Endothelial cell of umbilical vein (primary cell): ENCODE measurements at regions not wholly inside any gene's neighbourhood (a gene's known extent, or its start where the extent isn't known, plus 50 kb on each side); places are given as distances from the start of the nearest gene placed in this dataset.

Experiments
- BruUV-seq: library from RNA; stranded (reverse); fragments of 400-500 nt; replicated peaks from 2 replicates; lab custom pipeline; 2021; lab: Mats Ljungman, UMichigan
- CTCF ChIA-PET: fragments of 300-600, 350-600 bp; sonication (Branson Sonifier 250); formaldehyde crosslinking; loops from one replicate; lab custom pipeline; 2021; ENCODE audit warnings: antibody characterized with exemption, inconsistent platforms; lab: Charles Lee
- POLR2A ChIA-PET: fragments of 300-600, 350-600 bp; sonication (Branson Sonifier 250); formaldehyde crosslinking; loops from one replicate; lab custom pipeline; 2021; ENCODE audit warnings: antibody characterized with exemption, inconsistent platforms; lab: Charles Lee
- DNase-seq: peaks from one replicate; pipeline ENCODE4 v3.0.0-alpha.2; 2011; ENCODE audit warnings: low read depth, low spot score
- FAIRE-seq: peaks from 2 replicates; lab custom pipeline; 2011; peaks lifted over from hg19 to GRCh38; lab: Jason Lieb, UNC
- H2AFZ ChIP-seq: 2 replicates; pipeline ENCODE4 v1.6.0; 2012; ENCODE audit warnings: low read depth, low read length, control low read depth, inconsistent platforms
- H3K27ac ChIP-seq: 2 replicates; pipeline ENCODE4 v1.5.1; 2011; ENCODE audit warnings: low read depth, mild to moderate bottlenecking, control low read depth, low read length, moderate library complexity; ENCODE audit not compliant: insufficient read depth
- H3K27me3 ChIP-seq, 2 experiments: 2 replicates each; pipeline versions ENCODE4 v1.6.0 to v1.6.1; 2011; ENCODE audit warnings: low read length in 2 of 2, mixed read lengths in 1 of 2; ENCODE audit not compliant: control insufficient read depth in 2 of 2, insufficient read depth in 2 of 2
- H3K36me3 ChIP-seq, 2 experiments: 2 replicates in 1 of 2; 3 replicates in 1 of 2; pipeline ENCODE4 v1.5.1; 2011; ENCODE audit warnings: low read length in 2 of 2, mild to moderate bottlenecking in 1 of 2, moderate library complexity in 1 of 2; ENCODE audit not compliant: control insufficient read depth in 2 of 2, insufficient read depth in 2 of 2; ENCODE audit errors: extremely low read depth in 1 of 2
- H3K4me1 ChIP-seq: 3 replicates; pipeline ENCODE4 v1.5.1; 2011; ENCODE audit warnings: mild to moderate bottlenecking, low read length; ENCODE audit not compliant: control insufficient read depth, insufficient read depth; ENCODE audit errors: extremely low read depth
- H3K4me2 ChIP-seq: 2 replicates; pipeline ENCODE4 v1.6.1; 2011; ENCODE audit warnings: low read length, control low read depth, mixed read lengths; ENCODE audit not compliant: insufficient read depth
- H3K4me3 ChIP-seq, 3 experiments: fragments of 200-600 bp in 1 of 3; sonication (generic), shearing (Covaris generic) in 1 of 3; replicated peaks in 1 of 3; 2 replicates each; pipeline ENCODE4 v1.5.1; 2011 to 2016; ENCODE audit warnings: control low read depth in 3 of 3, low read length in 3 of 3, mild to moderate bottlenecking in 2 of 3, inconsistent platforms in 1 of 3, low read depth in 1 of 3, moderate library complexity in 1 of 3; ENCODE audit not compliant: insufficient read depth in 1 of 3
- H3K79me2 ChIP-seq: 2 replicates; pipeline ENCODE4 v1.6.0; 2012; ENCODE audit warnings: low read length, inconsistent platforms; ENCODE audit not compliant: control insufficient read depth, insufficient read depth
- H3K9ac ChIP-seq: replicated peaks from 2 replicates; pipeline ENCODE3; 2011; ENCODE audit warnings: low read length, control low read depth; ENCODE audit not compliant: insufficient read depth; ENCODE audit errors: extremely low read depth
- H3K9me1 ChIP-seq: replicated peaks from 3 replicates; pipeline ENCODE4 v1.6.0; 2011; ENCODE audit warnings: mild to moderate bottlenecking, low read length; ENCODE audit not compliant: control insufficient read depth, insufficient read depth; ENCODE audit errors: extremely low read depth
- H3K9me3 ChIP-seq: replicated peaks from 2 replicates; pipeline ENCODE4 v1.5.1; 2012; ENCODE audit warnings: low read length, inconsistent platforms; ENCODE audit not compliant: control insufficient read depth, insufficient read depth
- H4K20me1 ChIP-seq: replicated peaks from 2 replicates; pipeline ENCODE3; 2011; ENCODE audit warnings: mild to moderate bottlenecking, low read length; ENCODE audit not compliant: control insufficient read depth, insufficient read depth; ENCODE audit errors: extremely low read depth
- CTCF ChIP-seq, 2 donors: IDR thresholded peaks; 1 replicate in 1 of 2; 2 replicates in 1 of 2; pipeline ENCODE4 v1.5.1; 2011; ENCODE audit warnings: low read length in 2 of 2, mild to moderate bottlenecking in 2 of 2, moderate library complexity in 2 of 2, control low read depth in 1 of 2, inconsistent platforms in 1 of 2, low read depth in 1 of 2; ENCODE audit not compliant: insufficient read depth in 1 of 2; ENCODE audit errors: extremely low read depth in 1 of 2
- FOS ChIP-seq: IDR thresholded peaks from 2 replicates; pipeline ENCODE4 v1.6.1; 2011; ENCODE audit warnings: mild to moderate bottlenecking, low read length, moderate library complexity, borderline replicate concordance; ENCODE audit not compliant: insufficient read depth
- JUN ChIP-seq: IDR thresholded peaks from 2 replicates; pipeline ENCODE4 v1.6.1; 2011; ENCODE audit warnings: borderline replicate concordance, low read depth; ENCODE audit not compliant: insufficient read length, insufficient read depth
- MAX ChIP-seq: IDR thresholded peaks from 2 replicates; pipeline ENCODE4 v1.6.1; 2011; ENCODE audit not compliant: insufficient read depth, insufficient read length
- POLR2AphosphoS5 ChIP-seq: IDR thresholded peaks from 2 replicates; pipeline ENCODE4 v1.6.1; 2012; ENCODE audit warnings: low read depth, mild to moderate bottlenecking, control low read depth, low read length, moderate library complexity; ENCODE audit not compliant: insufficient read depth
- dilution Hi-C: fragments of 300-500 bp; cut with MboI; formaldehyde crosslinking; loops from one replicate; pipeline ENCODE4 v1.15.0; 2019; ENCODE audit warnings: low sequenced_read_pairs; ENCODE audit not compliant: extremely low pct_ligation_motif_present
- intact Hi-C: fragments of 100-400 bp; cut with micrococcal nuclease; formaldehyde crosslinking; loops from one replicate; pipeline ENCODE4 v1.10.0; 2022

- no peaks in the 10 kb centered on the region for H3K9me1 ChIP-seq
- intact Hi-C loops (no loop called here), dilution Hi-C loops (no loop called here)
- H3K27me3 ChIP-seq: peaks cover 5 to 10% of the 10 kb centered on the region in 2 experiments
- TF ChIP-seq CTCF (IDR thresholded peaks at IDR 0.05; ENCODE audit: extremely low read depth in 1 of 2, insufficient read depth in 1 of 2, low read depth in 1 of 2, low read length in 2 of 2) (no peak), POLR2AphosphoS5 (no peak), JUN (no peak), FOS (no peak), MAX (no peak)
- H3K4me1 ChIP-seq: no peaks in the 10 kb centered on the region
- DNase-seq: no peak
- no peak overlapping the region for H3K27ac ChIP-seq
- FAIRE-seq: no peak
- no peaks in the 10 kb centered on the region for H3K9me3 ChIP-seq
- POLR2A ChIA-PET: no interaction called here
- no peak overlapping the region for H2AFZ ChIP-seq
- no peak overlapping the region for H3K4me3 ChIP-seq
- BruUV-seq: no TSS peak
- no peak overlapping the region for H3K9ac ChIP-seq
- no peaks in the 10 kb centered on the region for H3K36me3 ChIP-seq
- H4K20me1 ChIP-seq: no peaks in the 10 kb centered on the region
- no peak overlapping the region for H3K4me2 ChIP-seq
- CTCF ChIA-PET: interaction anchor here (0.8 to 1.5 kb wide), 8 partner anchors 10 to 158 kb away, joined by 3 to 8 read pairs (median 4); no protein-coding TSS in a partner anchor
- H3K79me2 ChIP-seq: no peaks in the 10 kb centered on the region
Observed at GRCh38 chr15:63447017-63447676, 57.2 kb upstream of the USP3 start.
